Fibroblast of lung (primary cell): ENCODE measurements at regions not wholly inside any gene's neighbourhood (a gene's known extent, or its start where the extent isn't known, plus 50 kb on each side); places are given as distances from the start of the nearest gene placed in this dataset.

Experiments
- EZH2 ChIP-seq: IDR thresholded peaks from 2 replicates; pipeline ENCODE4 v1.5.1; 2012; ENCODE audit warnings: low read length, control low read depth, mild to moderate bottlenecking; ENCODE audit errors: missing control alignments
- TF ChIP-seq, protein P1 (sequence below), 2 donors: IDR thresholded peaks in 1 of 2; conservative IDR thresholded peaks in 1 of 2; 1 replicate in 1 of 2; 2 replicates in 1 of 2; pipeline ENCODE4 v1.5.1; 2011 to 2012; ENCODE audit warnings: low read length in 2 of 2, control low read depth in 1 of 2, inconsistent platforms in 1 of 2, low read depth in 1 of 2, mild to moderate bottlenecking in 1 of 2

DNA sequence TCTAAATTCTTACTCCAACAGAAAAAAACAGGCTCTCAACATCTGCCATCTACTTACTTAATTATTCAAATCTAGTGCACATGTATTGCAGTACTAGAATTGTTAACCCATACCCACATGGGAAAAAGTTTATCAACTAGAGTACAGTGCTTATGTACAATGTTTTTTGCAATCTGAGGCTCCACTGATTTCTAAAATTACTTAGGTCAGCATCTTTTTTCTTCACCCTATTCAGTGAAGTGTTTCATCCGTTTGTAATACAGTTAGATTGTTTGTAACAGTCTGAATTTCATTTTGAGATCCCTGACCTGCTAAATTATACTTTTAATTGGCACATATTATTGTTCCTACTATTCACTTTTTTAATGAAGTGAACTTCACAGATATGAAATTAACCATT, 402.2 kb downstream of the FOXA2 start:
- TF ChIP-seq, protein P1, sequence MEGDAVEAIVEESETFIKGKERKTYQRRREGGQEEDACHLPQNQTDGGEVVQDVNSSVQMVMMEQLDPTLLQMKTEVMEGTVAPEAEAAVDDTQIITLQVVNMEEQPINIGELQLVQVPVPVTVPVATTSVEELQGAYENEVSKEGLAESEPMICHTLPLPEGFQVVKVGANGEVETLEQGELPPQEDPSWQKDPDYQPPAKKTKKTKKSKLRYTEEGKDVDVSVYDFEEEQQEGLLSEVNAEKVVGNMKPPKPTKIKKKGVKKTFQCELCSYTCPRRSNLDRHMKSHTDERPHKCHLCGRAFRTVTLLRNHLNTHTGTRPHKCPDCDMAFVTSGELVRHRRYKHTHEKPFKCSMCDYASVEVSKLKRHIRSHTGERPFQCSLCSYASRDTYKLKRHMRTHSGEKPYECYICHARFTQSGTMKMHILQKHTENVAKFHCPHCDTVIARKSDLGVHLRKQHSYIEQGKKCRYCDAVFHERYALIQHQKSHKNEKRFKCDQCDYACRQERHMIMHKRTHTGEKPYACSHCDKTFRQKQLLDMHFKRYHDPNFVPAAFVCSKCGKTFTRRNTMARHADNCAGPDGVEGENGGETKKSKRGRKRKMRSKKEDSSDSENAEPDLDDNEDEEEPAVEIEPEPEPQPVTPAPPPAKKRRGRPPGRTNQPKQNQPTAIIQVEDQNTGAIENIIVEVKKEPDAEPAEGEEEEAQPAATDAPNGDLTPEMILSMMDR (conservative IDR thresholded peaks at IDR 0.05 in 1 of 2, IDR thresholded peaks at IDR 0.05 in 1 of 2; ENCODE audit: low read depth in 1 of 2, low read length in 2 of 2), result no peak
- no peak for TF ChIP-seq EZH2
